SU-DHL-6 (cell line): ENCODE measurements at regions not wholly inside any gene's neighbourhood (a gene's known extent, or its start where the extent isn't known, plus 50 kb on each side); places are given as distances from the start of the nearest gene placed in this dataset.

ENCODE experiments used
- EZH2phosphoT487 ChIP-seq: fragments of 200-600 bp; sonication (generic), shearing (Covaris generic); conservative IDR thresholded peaks from 2 replicates; pipeline ENCODE4 v1.6.1; 2018; ENCODE audit warnings: mild to moderate bottlenecking, antibody characterized with exemption, low read length, moderate library complexity, mixed read lengths
- TF ChIP-seq, protein P1 (sequence below): fragments of 200-600 bp; sonication (generic); IDR thresholded peaks from one replicate; pipeline ENCODE4 v1.5.1; 2017; ENCODE audit warnings: antibody characterized with exemption, mild to moderate bottlenecking, low read length, moderate library complexity; ENCODE audit not compliant: insufficient read depth, poor library complexity, severe bottlenecking

- TF ChIP-seq, protein P1, sequence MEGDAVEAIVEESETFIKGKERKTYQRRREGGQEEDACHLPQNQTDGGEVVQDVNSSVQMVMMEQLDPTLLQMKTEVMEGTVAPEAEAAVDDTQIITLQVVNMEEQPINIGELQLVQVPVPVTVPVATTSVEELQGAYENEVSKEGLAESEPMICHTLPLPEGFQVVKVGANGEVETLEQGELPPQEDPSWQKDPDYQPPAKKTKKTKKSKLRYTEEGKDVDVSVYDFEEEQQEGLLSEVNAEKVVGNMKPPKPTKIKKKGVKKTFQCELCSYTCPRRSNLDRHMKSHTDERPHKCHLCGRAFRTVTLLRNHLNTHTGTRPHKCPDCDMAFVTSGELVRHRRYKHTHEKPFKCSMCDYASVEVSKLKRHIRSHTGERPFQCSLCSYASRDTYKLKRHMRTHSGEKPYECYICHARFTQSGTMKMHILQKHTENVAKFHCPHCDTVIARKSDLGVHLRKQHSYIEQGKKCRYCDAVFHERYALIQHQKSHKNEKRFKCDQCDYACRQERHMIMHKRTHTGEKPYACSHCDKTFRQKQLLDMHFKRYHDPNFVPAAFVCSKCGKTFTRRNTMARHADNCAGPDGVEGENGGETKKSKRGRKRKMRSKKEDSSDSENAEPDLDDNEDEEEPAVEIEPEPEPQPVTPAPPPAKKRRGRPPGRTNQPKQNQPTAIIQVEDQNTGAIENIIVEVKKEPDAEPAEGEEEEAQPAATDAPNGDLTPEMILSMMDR, result no peak
- TF ChIP-seq EZH2phosphoT487, result no peak
Observed at GRCh38 chr6:74130641-74131040, 434.6 kb downstream of the CD109 start.
